Esophagus squamous epithelium (tissue), 5 donors: ENCODE measurements at regions not wholly inside any gene's neighbourhood (a gene's known extent, or its start where the extent isn't known, plus 50 kb on each side); places are given as distances from the start of the nearest gene placed in this dataset.

Source experiments
- DNase-seq: peaks from one replicate; lab custom pipeline; 2025; lab: John Stamatoyannopoulos, UW
- H3K27ac ChIP-seq, 4 donors: fragments of 200-600 bp; sonication (generic); one replicate each; pipeline ENCODE4 v1.5.1; 2016 to 2019; ENCODE audit warnings: mild to moderate bottlenecking in 1 of 4
- H3K27me3 ChIP-seq, 4 donors: fragments of 200-600 bp; sonication (generic); 1 replicate in 3 of 4; 2 replicates in 1 of 4; pipeline versions ENCODE4 v1.5.1 to v1.6.0; 2017 to 2021; ENCODE audit warnings: antibody characterized with exemption in 1 of 4
- H3K36me3 ChIP-seq, 3 donors: fragments of 200-600 bp; sonication (generic); one replicate each; pipeline ENCODE4 v1.5.1; 2016 to 2019
- H3K4me1 ChIP-seq, 3 donors: fragments of 200-600 bp; sonication (generic); one replicate each; pipeline ENCODE4 v1.5.1; 2017 to 2019
- H3K4me3 ChIP-seq, 4 donors: fragments of 200-600 bp; sonication (generic); 1 replicate in 3 of 4; 2 replicates in 1 of 4; pipeline ENCODE4 v1.5.1; 2016 to 2019; ENCODE audit warnings: mild to moderate bottlenecking in 2 of 4, moderate library complexity in 1 of 4
- H3K9me3 ChIP-seq, 3 donors: fragments of 200-600 bp; sonication (generic); one replicate each; pipeline ENCODE4 v1.5.1; 2016 to 2019
- POLR2A ChIP-seq, 4 donors: fragments of 450-650 bp; IDR thresholded peaks; one replicate each; pipeline ENCODE4 v1.6.1; 2017; ENCODE audit warnings: antibody characterized with exemption in 4 of 4, mild to moderate bottlenecking in 4 of 4, moderate library complexity in 3 of 4
- WGBS, 2 donors: methylation state at CpG; one replicate each; pipeline ENCODE4 v1.1.5; 2018; 5-methylcytosine and 5-hydroxymethylcytosine counted together
- intact Hi-C: fragments of 100-400 bp; cut with DNase I; formaldehyde crosslinking; loops from one replicate; pipeline ENCODE4 v1.15.0; 2022
- TF ChIP-seq, protein P1 (sequence below), 6 experiments: fragments of 450-650 bp in 4 of 6; fragments of 200-600 bp in 2 of 6; sonication (generic) in 2 of 6; IDR thresholded peaks; one replicate each; pipeline ENCODE4 v1.5.1; 2016 to 2019; ENCODE audit warnings: antibody characterized with exemption in 6 of 6, mild to moderate bottlenecking in 4 of 6, moderate library complexity in 4 of 6
- donor health status: DM: yes; HTN: yes; CAD: no.

DNA sequence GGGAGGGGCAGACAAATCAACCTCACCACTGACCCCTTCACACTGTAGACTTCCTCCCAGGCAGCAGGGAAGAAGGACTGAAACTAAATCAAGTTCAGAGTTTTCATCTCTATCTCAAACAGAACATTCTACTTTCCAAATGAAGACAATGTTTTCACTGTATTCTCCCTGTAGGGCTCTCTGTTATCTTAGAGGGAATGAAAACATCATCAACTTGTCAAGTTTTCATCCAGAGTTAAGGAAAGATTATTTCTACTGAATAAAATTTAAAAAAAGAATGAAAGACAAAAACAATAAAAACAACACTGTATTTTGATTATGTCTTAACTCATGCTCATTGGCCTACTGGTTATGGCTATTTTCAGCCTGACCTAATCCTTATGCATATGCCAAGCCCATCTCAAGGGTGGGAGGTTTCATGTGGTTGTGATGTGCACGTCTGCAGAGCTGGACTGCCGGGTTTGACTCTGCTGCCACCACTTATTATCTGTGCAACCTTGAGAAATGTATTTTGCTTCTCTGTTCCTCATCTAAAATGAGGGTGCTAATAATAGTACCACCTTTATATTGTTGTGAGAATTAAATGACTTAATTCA, 152.0 kb upstream of the AVPR1A start:
- H3K27ac ChIP-seq, result no peak overlapping the region
- intact Hi-C loops, result no loop called here
- no peak for DNase-seq
- H3K27me3 ChIP-seq, result no peaks in the 10 kb centered on the region
- TF ChIP-seq POLR2A (IDR thresholded peaks at IDR 0.05), result no peak
- TF ChIP-seq, protein P1, sequence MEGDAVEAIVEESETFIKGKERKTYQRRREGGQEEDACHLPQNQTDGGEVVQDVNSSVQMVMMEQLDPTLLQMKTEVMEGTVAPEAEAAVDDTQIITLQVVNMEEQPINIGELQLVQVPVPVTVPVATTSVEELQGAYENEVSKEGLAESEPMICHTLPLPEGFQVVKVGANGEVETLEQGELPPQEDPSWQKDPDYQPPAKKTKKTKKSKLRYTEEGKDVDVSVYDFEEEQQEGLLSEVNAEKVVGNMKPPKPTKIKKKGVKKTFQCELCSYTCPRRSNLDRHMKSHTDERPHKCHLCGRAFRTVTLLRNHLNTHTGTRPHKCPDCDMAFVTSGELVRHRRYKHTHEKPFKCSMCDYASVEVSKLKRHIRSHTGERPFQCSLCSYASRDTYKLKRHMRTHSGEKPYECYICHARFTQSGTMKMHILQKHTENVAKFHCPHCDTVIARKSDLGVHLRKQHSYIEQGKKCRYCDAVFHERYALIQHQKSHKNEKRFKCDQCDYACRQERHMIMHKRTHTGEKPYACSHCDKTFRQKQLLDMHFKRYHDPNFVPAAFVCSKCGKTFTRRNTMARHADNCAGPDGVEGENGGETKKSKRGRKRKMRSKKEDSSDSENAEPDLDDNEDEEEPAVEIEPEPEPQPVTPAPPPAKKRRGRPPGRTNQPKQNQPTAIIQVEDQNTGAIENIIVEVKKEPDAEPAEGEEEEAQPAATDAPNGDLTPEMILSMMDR (IDR thresholded peaks at IDR 0.05), result no peak
- H3K36me3 ChIP-seq, result no peaks in the 10 kb centered on the region
- no peaks in the 10 kb centered on the region for H3K9me3 ChIP-seq
- peaks cover 0 to 3% (median 0%) of the 10 kb centered on the region in 3 donors for H3K4me1 ChIP-seq
- WGBS, 2 donors, result 46% methylated on average over 2 of the region's 2 CpGs
- no peak overlapping the region for H3K4me3 ChIP-seq

DNA sequence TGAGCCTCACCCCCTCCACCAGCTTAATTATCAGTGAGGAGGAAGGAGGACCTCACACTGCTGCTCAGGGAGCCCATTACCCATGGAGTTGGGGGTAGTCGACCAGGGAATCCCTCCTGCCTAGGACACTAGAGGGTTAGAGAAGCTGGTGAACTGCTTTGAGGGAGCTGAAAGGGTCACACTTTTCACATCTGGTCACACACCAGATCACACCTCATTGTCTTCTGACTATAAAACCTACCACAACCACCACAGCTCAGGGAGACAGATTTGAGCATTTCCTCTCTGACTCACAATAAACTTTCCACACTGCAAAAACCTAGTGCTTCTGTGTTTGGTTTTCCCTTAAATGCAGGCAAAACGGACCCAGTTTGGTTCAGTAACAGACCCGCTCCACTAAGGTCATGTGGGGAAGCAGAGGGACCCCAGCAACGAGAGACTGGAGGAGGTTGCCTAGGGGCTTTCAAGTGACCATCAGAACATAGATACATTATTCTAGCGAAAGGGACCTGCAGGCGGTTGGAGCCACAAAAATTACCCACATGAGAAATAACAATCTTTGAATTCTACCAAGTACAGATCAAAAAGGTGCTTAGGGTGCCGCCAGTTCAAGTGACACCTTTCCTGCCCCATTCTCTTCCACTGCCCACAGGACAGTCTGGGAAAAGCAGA, 151.4 kb upstream of the AVPR1A start:
- Histone ChIP-seq H3K36me3 (no peaks in the 10 kb centered on the region), H3K4me3 (no peak overlapping the region), H3K27ac (no peak overlapping the region), H3K4me1 (peaks cover 0 to 3% (median 0%) of the 10 kb centered on the region in 3 donors), H3K9me3 (no peaks in the 10 kb centered on the region), H3K27me3 (no peaks in the 10 kb centered on the region)
- 37 to 42% methylated on average over 7 of the region's 7 CpGs for WGBS, 2 donors
- no peak for DNase-seq
- TF ChIP-seq, protein P1 (IDR thresholded peaks at IDR 0.05), result no peak
- no peak for TF ChIP-seq POLR2A (IDR thresholded peaks at IDR 0.05)
- intact Hi-C loops, result no loop called here

DNA sequence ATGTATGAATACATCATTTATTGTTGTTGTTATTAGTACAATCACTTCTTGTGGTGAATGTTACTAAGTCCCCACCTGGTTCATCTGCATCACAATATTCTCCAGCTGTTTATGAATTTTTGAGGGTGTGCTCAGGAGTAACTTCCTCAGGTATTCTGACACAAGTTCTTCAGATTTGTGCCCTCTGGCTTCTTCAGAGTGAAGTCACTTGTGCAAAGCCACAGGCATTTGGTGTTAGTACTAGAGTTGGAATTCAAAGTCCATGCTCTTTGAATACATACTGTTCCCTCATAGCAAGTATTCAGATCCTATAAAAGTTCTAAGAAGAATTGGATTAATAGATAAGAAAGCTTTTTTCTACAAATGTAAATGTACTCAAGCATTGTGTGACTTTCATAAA, 150.3 kb upstream of the AVPR1A start:
- Histone ChIP-seq H3K27me3 (no peaks in the 10 kb centered on the region), H3K4me3 (no peak overlapping the region), H3K36me3 (no peaks in the 10 kb centered on the region), H3K27ac (no peak overlapping the region), H3K4me1 (no peaks in the 10 kb centered on the region), H3K9me3 (no peaks in the 10 kb centered on the region)
- intact Hi-C loops, result no loop called here
- no peak for DNase-seq
- TF ChIP-seq, protein P1 (IDR thresholded peaks at IDR 0.05), result no peak
- no peak for TF ChIP-seq POLR2A (IDR thresholded peaks at IDR 0.05)

DNA sequence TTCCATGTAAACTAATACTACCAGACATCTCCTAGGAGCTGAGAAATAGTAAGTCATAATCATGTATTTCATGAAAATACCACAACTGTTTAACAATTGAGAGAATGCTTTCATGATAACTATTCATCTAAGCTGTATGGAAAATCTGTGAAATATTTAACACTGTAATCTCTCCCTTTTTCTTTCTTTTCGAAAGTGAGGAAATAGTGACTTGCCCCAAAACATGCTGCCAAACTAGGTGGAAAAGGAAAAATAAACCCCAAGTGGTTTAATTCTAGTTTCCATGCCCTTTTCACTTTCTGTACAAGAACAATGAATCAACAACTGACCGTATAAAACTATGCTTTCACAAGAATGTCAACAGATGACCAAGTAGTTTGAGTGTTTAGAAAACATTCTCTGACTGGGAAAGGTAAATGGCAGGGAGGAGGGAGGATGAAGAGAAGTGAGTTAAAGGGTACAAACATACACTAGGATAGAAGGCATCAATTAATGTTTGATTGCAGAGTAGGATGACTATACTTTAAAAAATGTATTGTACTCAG, 147.5 kb upstream of the AVPR1A start:
- no peak overlapping the region for H3K27ac ChIP-seq
- 30 to 34% methylated on average over 2 of the region's 2 CpGs for WGBS, 2 donors
- no peaks in the 10 kb centered on the region for H3K4me1 ChIP-seq
- H3K9me3 ChIP-seq, result no peaks in the 10 kb centered on the region
- TF ChIP-seq, protein P1 (IDR thresholded peaks at IDR 0.05), result no peak
- TF ChIP-seq POLR2A (IDR thresholded peaks at IDR 0.05), result no peak
- no peak for DNase-seq
- no peaks in the 10 kb centered on the region for H3K36me3 ChIP-seq
- H3K27me3 ChIP-seq, result no peaks in the 10 kb centered on the region
- no peak overlapping the region for H3K4me3 ChIP-seq
- intact Hi-C loops, result no loop called here

DNA sequence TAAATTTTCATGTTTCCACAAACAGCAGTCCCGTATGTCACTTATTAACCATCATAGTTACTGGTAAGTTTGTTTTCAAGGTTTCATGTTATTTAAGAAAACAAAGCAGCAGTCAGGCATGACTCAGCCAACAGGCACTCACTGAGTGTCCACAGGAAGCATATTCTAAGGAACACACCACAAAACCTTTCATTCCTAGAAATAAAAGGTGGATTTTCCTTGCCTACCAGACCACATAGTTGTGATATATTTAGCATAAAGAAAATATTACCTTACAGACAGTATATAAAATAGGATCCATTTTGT, 143.3 kb upstream of the AVPR1A start:
- intact Hi-C loops, result no loop called here

More for the DNA sequence above, 143.3 kb upstream of the AVPR1A start:
- Histone ChIP-seq H3K9me3 (no peaks in the 10 kb centered on the region), H3K4me3 (no peak overlapping the region), H3K27ac (no peak overlapping the region), H3K36me3 (no peaks in the 10 kb centered on the region), H3K27me3 (no peaks in the 10 kb centered on the region), H3K4me1 (no peaks in the 10 kb centered on the region)
- no peak for DNase-seq
- TF ChIP-seq POLR2A (IDR thresholded peaks at IDR 0.05), result no peak
- TF ChIP-seq, protein P1 (IDR thresholded peaks at IDR 0.05), result no peak
- 30 to 50% methylated on average over 1 of the region's 1 CpG for WGBS, 2 donors
